GM12878 (cell line): ENCODE measurements at regions not wholly inside any gene's neighbourhood (a gene's known extent, or its start where the extent isn't known, plus 50 kb on each side); places are given as distances from the start of the nearest gene placed in this dataset.

Experiments used
- ATAC-seq: fragments of 200-7000 bp; cut with Tn5 transposase; 3 replicates; pipeline ENCODE4 v1.9.1; 2020; ENCODE audit warnings: mild to moderate bottlenecking, moderate library complexity
- BruUV-seq: library from RNA; stranded (reverse); fragments of 400-500 nt; replicated peaks from 2 replicates; lab custom pipeline; 2021; lab: Mats Ljungman, UMichigan
- CTCF ChIA-PET: fragments of 300-600 bp; sonication (Branson Sonifier 250); formaldehyde crosslinking; extraction: SDS; loops from one replicate; lab custom pipeline; 2021; ENCODE audit warnings: inconsistent platforms; lab: Yijun Ruan, JAX
- POLR2A ChIA-PET: fragments of 350-600 bp; formaldehyde crosslinking; extraction: SDS; loops from one replicate; lab custom pipeline; 2021; ENCODE audit warnings: inconsistent platforms; lab: Charles Lee
- RAD21 ChIA-PET: fragments of 300-600 bp; sonication (Branson Sonifier 250); formaldehyde crosslinking; loops from one replicate; lab custom pipeline; 2023; ENCODE audit warnings: antibody characterized with exemption; ENCODE audit not compliant: unreplicated experiment; lab: Charles Lee
- SMC1A ChIA-PET: fragments of 300-600 bp; sonication (Branson Sonifier 250); formaldehyde crosslinking; loops from one replicate; lab custom pipeline; 2023; ENCODE audit not compliant: unreplicated experiment, uncharacterized antibody; lab: Charles Lee
- DNase-seq: peaks from one replicate; pipeline ENCODE4 v3.0.0-alpha.2; 2011; ENCODE audit warnings: low read depth, low spot score
- FAIRE-seq: peaks from 3 replicates; lab custom pipeline; 2011; peaks lifted over from hg19 to GRCh38; lab: Jason Lieb, UNC
- H2AFZ ChIP-seq: 2 replicates; pipeline ENCODE4 v1.6.0; 2011; ENCODE audit warnings: low read depth, low read length, control low read depth; ENCODE audit not compliant: control insufficient read depth
- H3K27ac ChIP-seq: 2 replicates; pipeline ENCODE4 v1.5.1; 2011; ENCODE audit warnings: control low read depth; ENCODE audit not compliant: control insufficient read depth, insufficient read depth
- H3K27me3 ChIP-seq, 2 experiments: replicated peaks in 1 of 2; 2 replicates each; pipeline versions ENCODE4 v1.6.0 to v1.6.1; 2011; ENCODE audit warnings: low read length in 1 of 2; ENCODE audit not compliant: control insufficient read depth in 2 of 2, insufficient read depth in 2 of 2
- H3K36me3 ChIP-seq, 2 experiments: 2 replicates each; pipeline ENCODE4 v1.5.1; 2011; ENCODE audit warnings: low read length in 1 of 2; ENCODE audit not compliant: control insufficient read depth in 2 of 2, insufficient read depth in 2 of 2
- H3K4me1 ChIP-seq: 2 replicates; pipeline ENCODE4 v1.6.1; 2011; ENCODE audit warnings: mild to moderate bottlenecking, low read length, moderate library complexity, mixed read lengths; ENCODE audit not compliant: control insufficient read depth, insufficient read depth
- H3K4me2 ChIP-seq: 2 replicates; pipeline ENCODE4 v1.6.0; 2011; ENCODE audit warnings: control low read depth; ENCODE audit not compliant: control insufficient read depth, insufficient read depth
- H3K4me3 ChIP-seq: fragments of 200-600 bp; sonication (generic); 2 replicates; pipeline ENCODE4 v1.5.1; 2016
- H3K79me2 ChIP-seq: 2 replicates; pipeline ENCODE4 v1.6.0; 2011; ENCODE audit warnings: low read length; ENCODE audit not compliant: control insufficient read depth, insufficient read depth
- H3K9ac ChIP-seq: 2 replicates; pipeline ENCODE4 v1.8.0; 2011; ENCODE audit warnings: low read length, control low read depth, mixed read lengths; ENCODE audit not compliant: control insufficient read depth, insufficient read depth
- H3K9me3 ChIP-seq: replicated peaks from 3 replicates; pipeline ENCODE4 v1.5.1; 2011; ENCODE audit warnings: mild to moderate bottlenecking, low read length; ENCODE audit not compliant: control insufficient read depth, insufficient read depth
- H4K20me1 ChIP-seq: 2 replicates; pipeline ENCODE4 v1.6.0; 2011; ENCODE audit not compliant: control insufficient read depth, insufficient read depth
- CBX5 ChIP-seq: sonication (generic); IDR thresholded peaks from 2 replicates; pipeline ENCODE4 v1.6.1; 2016; ENCODE audit warnings: low read depth, moderate library complexity, mild to moderate bottlenecking, inconsistent platforms
- EED ChIP-seq: sonication (generic); IDR thresholded peaks from 2 replicates; pipeline ENCODE4 v1.6.1; 2016; ENCODE audit warnings: antibody characterized with exemption, low read depth
- EZH2 ChIP-seq: IDR thresholded peaks from 2 replicates; pipeline ENCODE4 v1.6.1; 2012; ENCODE audit warnings: low read depth, mild to moderate bottlenecking, control low read depth, inconsistent platforms, low read length, borderline replicate concordance; ENCODE audit not compliant: control insufficient read depth
- IKZF2 ChIP-seq, 2 experiments: fragments of 450-650 bp; IDR thresholded peaks; 2 replicates each; pipeline ENCODE4 v1.6.1; 2017; ENCODE audit warnings: mild to moderate bottlenecking in 2 of 2, moderate library complexity in 2 of 2
- KDM1A ChIP-seq: fragments of 200-600 bp; sonication (generic); IDR thresholded peaks from 2 replicates; pipeline ENCODE4 v1.6.1; 2016; ENCODE audit warnings: borderline replicate concordance
- MXI1 ChIP-seq: fragments of 150-350 bp; IDR thresholded peaks from 2 replicates; pipeline ENCODE4 v1.6.1; 2011; ENCODE audit warnings: low read depth, mild to moderate bottlenecking, inconsistent platforms, low read length, improper control_type of control experiment
- NBN ChIP-seq: fragments of 450-650 bp; IDR thresholded peaks from 2 replicates; pipeline ENCODE4 v1.6.1; 2016
- NR2F1 ChIP-seq: fragments of 450-650 bp; conservative IDR thresholded peaks from 2 replicates; pipeline ENCODE4 v1.6.1; 2017; ENCODE audit warnings: mild to moderate bottlenecking
- PAX5 ChIP-seq: IDR thresholded peaks from 2 replicates; pipeline ENCODE4 v1.6.1; 2011; ENCODE audit warnings: low read depth, low read length, borderline replicate concordance
- PAX8 ChIP-seq: fragments of 450-650 bp; IDR thresholded peaks from 2 replicates; pipeline ENCODE4 v1.6.1; 2017; ENCODE audit warnings: mild to moderate bottlenecking, moderate library complexity
- PML ChIP-seq: IDR thresholded peaks from 2 replicates; pipeline ENCODE4 v1.6.1; 2012; ENCODE audit warnings: low read length, inconsistent platforms
- SUZ12 ChIP-seq: fragments of 200-600 bp; sonication (generic); IDR thresholded peaks from one replicate; pipeline ENCODE4 v1.6.1; 2018; ENCODE audit warnings: antibody characterized with exemption, mild to moderate bottlenecking; ENCODE audit not compliant: unreplicated experiment
- ZBED1 ChIP-seq: IDR thresholded peaks from 2 replicates; pipeline ENCODE4 v1.6.1; 2016; ENCODE audit warnings: borderline replicate concordance
- WGBS: methylation state at CpG from one replicate; pipeline ENCODE4 v1.1.6; 2016; ENCODE audit warnings: low lambda C conversion rate; ENCODE audit not compliant: insufficient replicate concordance, insufficient coverage; ENCODE audit errors: missing lambda C conversion rate; 5-methylcytosine and 5-hydroxymethylcytosine counted together
- in situ Hi-C: fragments of 300-500 bp; cut with MboI; formaldehyde crosslinking; loops from 9 replicates; pipeline ENCODE4 v1.14.3; 2018; ENCODE audit warnings: mixed read lengths
- intact Hi-C: fragments of 100-400 bp; cut with micrococcal nuclease; formaldehyde crosslinking; loops from one replicate; pipeline ENCODE4 v1.14.2; 2022; ENCODE audit not compliant: unreplicated experiment
- TF ChIP-seq, protein P1 (sequence below): fragments of 450-650 bp; IDR thresholded peaks from 2 replicates; pipeline ENCODE4 v1.6.1; 2016; ENCODE audit warnings: mild to moderate bottlenecking
- TF ChIP-seq, protein P2 (sequence below): IDR thresholded peaks from 2 replicates; pipeline ENCODE4 v1.6.1; 2011; ENCODE audit warnings: low read depth, low read length, improper control_type of control experiment, borderline replicate concordance
- TF ChIP-seq, protein P3 (sequence below): IDR thresholded peaks from 2 replicates; pipeline ENCODE4 v1.6.1; 2012; ENCODE audit warnings: mild to moderate bottlenecking, low read depth, low read length
- TF ChIP-seq, protein P4 (sequence below): fragments of 450-650 bp; IDR thresholded peaks from 2 replicates; pipeline ENCODE4 v1.6.1; 2017; ENCODE audit warnings: low read depth, mild to moderate bottlenecking, moderate library complexity
- TF ChIP-seq, protein P5 (sequence below): fragments of 450-650 bp; IDR thresholded peaks from 2 replicates; pipeline ENCODE4 v1.6.1; 2017; ENCODE audit warnings: borderline replicate concordance

DNA sequence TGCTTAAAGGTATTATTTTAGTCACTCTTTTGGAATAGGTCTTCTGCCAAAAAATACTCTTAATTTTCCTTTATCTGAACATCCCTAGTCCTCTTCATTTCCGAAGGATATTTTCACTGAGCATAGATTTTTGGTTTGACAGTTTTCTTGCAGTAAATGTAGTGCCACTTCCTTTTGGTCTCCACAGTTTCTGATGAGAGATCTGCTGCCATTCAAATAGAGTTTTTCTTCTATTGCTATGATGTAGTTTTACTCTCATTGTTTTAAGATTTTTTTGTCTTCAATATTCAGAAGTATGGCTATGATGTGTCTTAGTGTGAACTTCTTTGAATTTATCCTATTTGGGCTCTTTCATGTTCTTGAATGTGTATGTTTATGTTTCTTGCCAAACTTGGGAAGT is 281.1 kb upstream of the SORL1-AS1 start:
- no peaks in the 10 kb centered on the region for H3K79me2 ChIP-seq
- H3K4me2 ChIP-seq: no peak overlapping the region
- no peaks in the 10 kb centered on the region for H3K4me1 ChIP-seq
- H3K4me3 ChIP-seq: no peak overlapping the region
- POLR2A ChIA-PET: no interaction called here
- CTCF ChIA-PET: no interaction called here
- in situ Hi-C loops: no loop called here
- ATAC-seq (no peak), DNase-seq (no peak), FAIRE-seq (no peak)
- no peak overlapping the region for H3K9ac ChIP-seq
- no peaks in the 10 kb centered on the region for H3K27me3 ChIP-seq
- no peak overlapping the region for H2AFZ ChIP-seq
- RAD21 ChIA-PET: no interaction called here
- no peaks in the 10 kb centered on the region for H3K9me3 ChIP-seq
- intact Hi-C loops: no loop called here
- no peak overlapping the region for H3K27ac ChIP-seq
- no TSS peak for BruUV-seq
- no peaks in the 10 kb centered on the region for H4K20me1 ChIP-seq
- WGBS: 0% methylated on average over 1 of the region's 1 CpG
- no peaks in the 10 kb centered on the region for H3K36me3 ChIP-seq
- SMC1A ChIA-PET: no interaction called here
- no peak for TF ChIP-seq PAX5
- TF ChIP-seq, protein P1, sequence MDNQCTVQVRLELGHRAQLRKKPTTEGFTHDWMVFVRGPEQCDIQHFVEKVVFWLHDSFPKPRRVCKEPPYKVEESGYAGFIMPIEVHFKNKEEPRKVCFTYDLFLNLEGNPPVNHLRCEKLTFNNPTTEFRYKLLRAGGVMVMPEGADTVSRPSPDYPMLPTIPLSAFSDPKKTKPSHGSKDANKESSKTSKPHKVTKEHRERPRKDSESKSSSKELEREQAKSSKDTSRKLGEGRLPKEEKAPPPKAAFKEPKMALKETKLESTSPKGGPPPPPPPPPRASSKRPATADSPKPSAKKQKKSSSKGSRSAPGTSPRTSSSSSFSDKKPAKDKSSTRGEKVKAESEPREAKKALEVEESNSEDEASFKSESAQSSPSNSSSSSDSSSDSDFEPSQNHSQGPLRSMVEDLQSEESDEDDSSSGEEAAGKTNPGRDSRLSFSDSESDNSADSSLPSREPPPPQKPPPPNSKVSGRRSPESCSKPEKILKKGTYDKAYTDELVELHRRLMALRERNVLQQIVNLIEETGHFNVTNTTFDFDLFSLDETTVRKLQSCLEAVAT: no peak
- TF ChIP-seq IKZF2 (IDR thresholded peaks at IDR 0.05): no peak
- TF ChIP-seq EZH2: no peak
- TF ChIP-seq, protein P2, sequence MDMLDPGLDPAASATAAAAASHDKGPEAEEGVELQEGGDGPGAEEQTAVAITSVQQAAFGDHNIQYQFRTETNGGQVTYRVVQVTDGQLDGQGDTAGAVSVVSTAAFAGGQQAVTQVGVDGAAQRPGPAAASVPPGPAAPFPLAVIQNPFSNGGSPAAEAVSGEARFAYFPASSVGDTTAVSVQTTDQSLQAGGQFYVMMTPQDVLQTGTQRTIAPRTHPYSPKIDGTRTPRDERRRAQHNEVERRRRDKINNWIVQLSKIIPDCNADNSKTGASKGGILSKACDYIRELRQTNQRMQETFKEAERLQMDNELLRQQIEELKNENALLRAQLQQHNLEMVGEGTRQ: no peak
- no peak for TF ChIP-seq NBN
- no peak for TF ChIP-seq PAX8
- no peak for TF ChIP-seq ZBED1
- TF ChIP-seq EED: no peak
- TF ChIP-seq, protein P3, sequence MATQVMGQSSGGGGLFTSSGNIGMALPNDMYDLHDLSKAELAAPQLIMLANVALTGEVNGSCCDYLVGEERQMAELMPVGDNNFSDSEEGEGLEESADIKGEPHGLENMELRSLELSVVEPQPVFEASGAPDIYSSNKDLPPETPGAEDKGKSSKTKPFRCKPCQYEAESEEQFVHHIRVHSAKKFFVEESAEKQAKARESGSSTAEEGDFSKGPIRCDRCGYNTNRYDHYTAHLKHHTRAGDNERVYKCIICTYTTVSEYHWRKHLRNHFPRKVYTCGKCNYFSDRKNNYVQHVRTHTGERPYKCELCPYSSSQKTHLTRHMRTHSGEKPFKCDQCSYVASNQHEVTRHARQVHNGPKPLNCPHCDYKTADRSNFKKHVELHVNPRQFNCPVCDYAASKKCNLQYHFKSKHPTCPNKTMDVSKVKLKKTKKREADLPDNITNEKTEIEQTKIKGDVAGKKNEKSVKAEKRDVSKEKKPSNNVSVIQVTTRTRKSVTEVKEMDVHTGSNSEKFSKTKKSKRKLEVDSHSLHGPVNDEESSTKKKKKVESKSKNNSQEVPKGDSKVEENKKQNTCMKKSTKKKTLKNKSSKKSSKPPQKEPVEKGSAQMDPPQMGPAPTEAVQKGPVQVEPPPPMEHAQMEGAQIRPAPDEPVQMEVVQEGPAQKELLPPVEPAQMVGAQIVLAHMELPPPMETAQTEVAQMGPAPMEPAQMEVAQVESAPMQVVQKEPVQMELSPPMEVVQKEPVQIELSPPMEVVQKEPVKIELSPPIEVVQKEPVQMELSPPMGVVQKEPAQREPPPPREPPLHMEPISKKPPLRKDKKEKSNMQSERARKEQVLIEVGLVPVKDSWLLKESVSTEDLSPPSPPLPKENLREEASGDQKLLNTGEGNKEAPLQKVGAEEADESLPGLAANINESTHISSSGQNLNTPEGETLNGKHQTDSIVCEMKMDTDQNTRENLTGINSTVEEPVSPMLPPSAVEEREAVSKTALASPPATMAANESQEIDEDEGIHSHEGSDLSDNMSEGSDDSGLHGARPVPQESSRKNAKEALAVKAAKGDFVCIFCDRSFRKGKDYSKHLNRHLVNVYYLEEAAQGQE: no peak
- TF ChIP-seq PML: no peak
- TF ChIP-seq SUZ12: no peak
- TF ChIP-seq, protein P4, sequence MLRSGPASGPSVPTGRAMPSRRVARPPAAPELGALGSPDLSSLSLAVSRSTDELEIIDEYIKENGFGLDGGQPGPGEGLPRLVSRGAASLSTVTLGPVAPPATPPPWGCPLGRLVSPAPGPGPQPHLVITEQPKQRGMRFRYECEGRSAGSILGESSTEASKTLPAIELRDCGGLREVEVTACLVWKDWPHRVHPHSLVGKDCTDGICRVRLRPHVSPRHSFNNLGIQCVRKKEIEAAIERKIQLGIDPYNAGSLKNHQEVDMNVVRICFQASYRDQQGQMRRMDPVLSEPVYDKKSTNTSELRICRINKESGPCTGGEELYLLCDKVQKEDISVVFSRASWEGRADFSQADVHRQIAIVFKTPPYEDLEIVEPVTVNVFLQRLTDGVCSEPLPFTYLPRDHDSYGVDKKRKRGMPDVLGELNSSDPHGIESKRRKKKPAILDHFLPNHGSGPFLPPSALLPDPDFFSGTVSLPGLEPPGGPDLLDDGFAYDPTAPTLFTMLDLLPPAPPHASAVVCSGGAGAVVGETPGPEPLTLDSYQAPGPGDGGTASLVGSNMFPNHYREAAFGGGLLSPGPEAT: no peak
- TF ChIP-seq, protein P5, sequence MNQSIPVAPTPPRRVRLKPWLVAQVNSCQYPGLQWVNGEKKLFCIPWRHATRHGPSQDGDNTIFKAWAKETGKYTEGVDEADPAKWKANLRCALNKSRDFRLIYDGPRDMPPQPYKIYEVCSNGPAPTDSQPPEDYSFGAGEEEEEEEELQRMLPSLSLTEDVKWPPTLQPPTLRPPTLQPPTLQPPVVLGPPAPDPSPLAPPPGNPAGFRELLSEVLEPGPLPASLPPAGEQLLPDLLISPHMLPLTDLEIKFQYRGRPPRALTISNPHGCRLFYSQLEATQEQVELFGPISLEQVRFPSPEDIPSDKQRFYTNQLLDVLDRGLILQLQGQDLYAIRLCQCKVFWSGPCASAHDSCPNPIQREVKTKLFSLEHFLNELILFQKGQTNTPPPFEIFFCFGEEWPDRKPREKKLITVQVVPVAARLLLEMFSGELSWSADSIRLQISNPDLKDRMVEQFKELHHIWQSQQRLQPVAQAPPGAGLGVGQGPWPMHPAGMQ: no peak
- no peak for TF ChIP-seq CBX5
- TF ChIP-seq NR2F1: no peak
- no peak for TF ChIP-seq MXI1
- no peak for TF ChIP-seq KDM1A
